D721Med (cell line): ENCODE measurements at regions not wholly inside any gene's neighbourhood (a gene's known extent, or its start where the extent isn't known, plus 50 kb on each side); places are given as distances from the start of the nearest gene placed in this dataset.

ENCODE experiments used
- DNase-seq: peaks from one replicate; pipeline ENCODE4 v3.0.0; 2011; ENCODE audit warnings: low spot score; ENCODE audit not compliant: insufficient read length
- FAIRE-seq: peaks from 2 replicates; lab custom pipeline; 2011; peaks lifted over from hg19 to GRCh38; lab: Jason Lieb, UNC
- TF ChIP-seq, protein P1 (sequence below): IDR thresholded peaks from 2 replicates; pipeline ENCODE4 v1.5.1; 2012; ENCODE audit warnings: mild to moderate bottlenecking, control low read depth; ENCODE audit not compliant: insufficient read depth; ENCODE audit errors: missing control alignments

DNA sequence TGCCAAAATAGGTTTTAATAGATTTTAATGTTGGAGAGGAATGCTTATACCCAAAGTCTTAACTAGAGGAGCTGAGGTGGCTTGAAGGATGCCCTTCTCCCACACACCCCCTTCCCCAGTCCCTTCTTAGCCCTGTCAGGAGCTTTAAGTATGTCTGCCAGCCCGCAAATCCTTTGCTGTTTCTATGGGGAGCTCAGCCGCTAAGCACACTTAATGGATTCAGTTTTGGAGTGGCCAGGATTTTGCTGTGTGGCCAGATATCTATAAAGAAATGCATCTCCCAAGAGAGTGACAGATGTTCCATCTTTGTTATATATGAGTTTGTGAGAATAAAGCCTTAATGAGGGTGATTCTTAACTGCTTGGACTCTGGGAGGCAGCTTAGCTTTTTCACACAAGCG is 152.9 kb upstream of the ZNF32 start:
- TF ChIP-seq, protein P1, sequence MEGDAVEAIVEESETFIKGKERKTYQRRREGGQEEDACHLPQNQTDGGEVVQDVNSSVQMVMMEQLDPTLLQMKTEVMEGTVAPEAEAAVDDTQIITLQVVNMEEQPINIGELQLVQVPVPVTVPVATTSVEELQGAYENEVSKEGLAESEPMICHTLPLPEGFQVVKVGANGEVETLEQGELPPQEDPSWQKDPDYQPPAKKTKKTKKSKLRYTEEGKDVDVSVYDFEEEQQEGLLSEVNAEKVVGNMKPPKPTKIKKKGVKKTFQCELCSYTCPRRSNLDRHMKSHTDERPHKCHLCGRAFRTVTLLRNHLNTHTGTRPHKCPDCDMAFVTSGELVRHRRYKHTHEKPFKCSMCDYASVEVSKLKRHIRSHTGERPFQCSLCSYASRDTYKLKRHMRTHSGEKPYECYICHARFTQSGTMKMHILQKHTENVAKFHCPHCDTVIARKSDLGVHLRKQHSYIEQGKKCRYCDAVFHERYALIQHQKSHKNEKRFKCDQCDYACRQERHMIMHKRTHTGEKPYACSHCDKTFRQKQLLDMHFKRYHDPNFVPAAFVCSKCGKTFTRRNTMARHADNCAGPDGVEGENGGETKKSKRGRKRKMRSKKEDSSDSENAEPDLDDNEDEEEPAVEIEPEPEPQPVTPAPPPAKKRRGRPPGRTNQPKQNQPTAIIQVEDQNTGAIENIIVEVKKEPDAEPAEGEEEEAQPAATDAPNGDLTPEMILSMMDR: no peak
- no peak for FAIRE-seq
- no peak for DNase-seq

DNA sequence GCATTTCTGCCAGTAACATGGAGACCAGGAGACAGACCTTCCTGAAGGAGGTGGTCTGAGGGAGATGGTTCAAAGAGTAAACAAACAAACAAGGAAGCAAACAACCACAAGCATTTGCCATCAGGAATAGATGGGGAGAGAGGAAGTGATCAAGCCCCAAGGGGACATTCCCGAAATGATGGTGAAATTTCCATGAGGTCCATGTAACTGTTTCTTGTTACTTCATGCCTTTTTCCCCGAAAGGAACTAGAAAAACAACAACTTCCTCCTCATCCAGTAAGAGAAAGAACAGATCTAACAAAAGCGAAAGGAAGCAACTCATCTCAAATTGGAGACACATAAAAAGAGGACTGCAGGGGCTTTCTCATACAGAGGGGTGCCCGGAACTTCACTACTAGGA is 152.5 kb upstream of the ZNF32 start:
- DNase-seq (no peak), FAIRE-seq (no peak)
- TF ChIP-seq, protein P1: no peak

GRCh38 chr10:43796781-43797180 is 148.1 kb upstream of the ZNF32 start:
- TF ChIP-seq, protein P1: no peak
- DNase-seq (no peak), FAIRE-seq (no peak)

DNA sequence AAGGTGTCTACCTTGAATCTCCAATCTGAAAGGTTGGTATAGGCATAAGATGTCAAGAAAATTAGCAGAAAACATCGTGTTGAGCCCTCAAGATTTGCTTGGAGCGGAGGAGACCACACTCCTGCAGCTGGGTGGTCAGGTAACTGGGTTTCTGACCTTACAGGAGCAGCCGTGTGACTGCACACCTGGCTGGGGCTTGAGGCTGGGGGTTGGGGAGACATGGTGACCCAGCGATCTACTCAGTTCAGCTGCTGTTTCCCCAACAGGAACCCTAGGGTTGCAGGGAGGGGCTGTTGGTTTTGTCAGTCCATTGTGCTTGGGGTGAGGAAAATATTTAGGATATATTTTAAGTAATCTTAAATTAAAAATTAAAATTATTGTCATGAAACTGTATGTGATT is 147.0 kb upstream of the ZNF32 start:
- TF ChIP-seq, protein P1: no peak
- no peak for DNase-seq
- FAIRE-seq: no peak

GRCh38 chr10:43795093-43795492 is 146.4 kb upstream of the ZNF32 start:
- TF ChIP-seq, protein P1: no peak
- no peak for FAIRE-seq
- DNase-seq: no peak

DNA sequence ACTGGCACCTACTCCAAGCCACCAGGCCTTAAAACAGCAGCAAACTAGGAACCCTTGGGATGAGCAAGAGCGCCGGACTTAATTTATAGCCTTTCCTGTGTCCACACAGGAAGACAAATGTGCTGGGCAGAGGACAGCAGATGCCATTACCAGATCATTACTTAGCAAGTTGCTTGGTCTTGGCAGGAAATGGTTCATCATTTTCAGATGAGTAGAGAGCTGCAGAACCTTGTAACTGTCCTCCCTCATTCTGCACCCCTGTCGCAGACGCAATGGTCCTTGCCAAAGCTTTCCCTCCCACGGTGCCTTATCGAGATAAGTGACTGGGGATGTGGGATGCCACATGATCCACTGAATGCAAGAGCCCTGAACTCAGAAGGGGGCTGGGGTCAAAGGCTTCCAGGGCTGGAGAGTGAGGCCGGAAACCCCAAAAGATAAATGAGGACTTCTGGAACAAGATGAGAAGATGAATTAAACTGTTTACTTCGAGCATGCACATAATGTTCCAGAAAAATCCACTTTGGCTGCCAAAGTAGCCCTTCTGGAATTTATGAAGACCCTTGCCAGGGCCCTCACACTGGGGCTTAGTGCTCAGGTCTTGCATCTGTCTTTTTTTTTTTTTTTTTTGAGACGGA is 145.6 kb upstream of the ZNF32 start:
- FAIRE-seq: no peak
- no peak for DNase-seq
- TF ChIP-seq, protein P1: no peak

DNA sequence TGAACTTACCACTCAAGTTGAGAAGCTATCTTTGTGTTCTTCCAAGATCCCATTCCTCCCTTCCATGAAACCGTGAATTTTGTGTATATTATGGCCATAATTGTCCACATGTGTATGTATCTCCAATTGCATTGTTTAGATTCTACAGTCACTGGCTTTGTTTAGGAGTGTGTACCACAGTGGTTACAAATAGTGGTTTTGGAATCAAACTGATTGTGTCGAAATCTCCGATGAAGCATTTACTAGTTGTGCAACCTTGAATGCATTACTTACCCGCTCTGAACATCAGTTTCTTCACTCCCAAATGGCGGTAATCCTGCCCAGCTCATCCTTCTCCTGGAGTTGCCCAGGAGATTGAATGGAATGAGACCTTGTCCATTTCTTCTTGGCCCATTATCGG is 145.0 kb upstream of the ZNF32 start:
- no peak for DNase-seq
- TF ChIP-seq, protein P1: no peak

More for the DNA sequence above, 145.0 kb upstream of the ZNF32 start:
- FAIRE-seq: no peak
